ENCODE measurements at regions not wholly inside any gene's neighbourhood (a gene's known extent, or its start where the extent isn't known, plus 50 kb on each side); places are given as distances from the start of the nearest gene placed in this dataset.
A peak's percentile ranks its signal among the peaks of the same experiment; 100 is the strongest.

- no peaks in the 10 kb centered on the region for H3K27me3 ChIP-seq (replicated peaks in 1 of 4; ENCODE audit: control insufficient read depth in 3 of 4, extremely low read depth in 1 of 4, insufficient read depth in 3 of 4, low read length in 3 of 4)
- no peak overlapping the region for H4K91ac ChIP-seq (replicated peaks; ENCODE audit: insufficient read length, low read length)
- H4K20me1 ChIP-seq (replicated peaks in 1 of 2; ENCODE audit: control insufficient read depth in 1 of 2, insufficient read depth in 2 of 2, low read length in 2 of 2): no peaks in the 10 kb centered on the region
- H3K18ac ChIP-seq (ENCODE audit: extremely low read depth, low read length): no peak overlapping the region
- H2AFZ ChIP-seq (ENCODE audit: low read length): no peak overlapping the region
- no peak overlapping the region for H2BK120ac ChIP-seq (replicated peaks; ENCODE audit: low read depth, low read length)
- H3K23ac ChIP-seq (ENCODE audit: insufficient read length): no peak overlapping the region
- no peak overlapping the region for H3K27ac ChIP-seq (ENCODE audit: low read depth, low read length)
- no peaks in the 10 kb centered on the region for H3K36me3 ChIP-seq (ENCODE audit: control insufficient read depth in 2 of 4, insufficient read depth in 4 of 4, low read length in 3 of 4)
- H2BK20ac ChIP-seq (ENCODE audit: low read length): no peak overlapping the region
- DNase-seq (ENCODE audit: low read depth in 1 of 2, low spot score in 2 of 2) (no peak), FAIRE-seq (no peak)
- H3K56ac ChIP-seq (replicated peaks; ENCODE audit: insufficient read length, low read depth, low read length): no peak overlapping the region
- H4K8ac ChIP-seq (ENCODE audit: extremely low read depth, insufficient read depth, low read length): no peak overlapping the region
- no peak overlapping the region for H2BK15ac ChIP-seq (ENCODE audit: low read length)
- H3K4me2 ChIP-seq (ENCODE audit: insufficient read depth in 1 of 2, low read depth in 2 of 2, low read length in 2 of 2): no peak overlapping the region
- no peaks in the 10 kb centered on the region for H3K4me1 ChIP-seq (replicated peaks in 1 of 4; ENCODE audit: control insufficient read depth in 3 of 4, insufficient read depth in 4 of 4, low read length in 3 of 4)
- no peak overlapping the region for H4K5ac ChIP-seq (ENCODE audit: insufficient read length, low read depth, low read length)
- H3K4me3 ChIP-seq (ENCODE audit: extremely low read depth in 1 of 4, insufficient read depth in 2 of 4, low read depth in 3 of 4, low read length in 4 of 4): no peak overlapping the region
- H3K79me1 ChIP-seq (ENCODE audit: low read depth, low read length): no peaks in the 10 kb centered on the region
- no peaks in the 10 kb centered on the region for H3K9me3 ChIP-seq (ENCODE audit: insufficient read depth in 2 of 2, low read depth in 1 of 2, low read length in 1 of 2)
- H3K9ac ChIP-seq (replicated peaks in 1 of 4; ENCODE audit: extremely low read depth in 1 of 4, low read depth in 3 of 4, low read length in 3 of 4): peak overlapping the region in 1 of 4 experiments; percentile 34; a peak in 1 of 7 replicates
- H3K4ac ChIP-seq (replicated peaks; ENCODE audit: insufficient read length, low read depth, low read length): no peak overlapping the region
- H3K23me2 ChIP-seq (ENCODE audit: low read depth, low read length): no peaks in the 10 kb centered on the region
- H3K79me2 ChIP-seq (ENCODE audit: control insufficient read depth in 1 of 2, insufficient read depth in 2 of 2, low read length in 2 of 2): no peaks in the 10 kb centered on the region
- no peak overlapping the region for H2BK12ac ChIP-seq (ENCODE audit: low read depth, low read length)
- ChIA-PET CTCF (ENCODE audit: partially characterized antibody) (no interaction called here), POLR2A (ENCODE audit: partially characterized antibody) (no interaction called here)
- 73% methylated on average over 3 of the region's 3 CpGs; no CpG with 5 or more reads in 1 of the 2 experiments for WGBS, 2 experiments (ENCODE audit: extremely low coverage in 1 of 2, insufficient coverage in 1 of 2, insufficient read length in 1 of 2, insufficient replicate concordance in 2 of 2, low coverage in 1 of 2, low lambda C conversion rate in 2 of 2, missing lambda C conversion rate in 1 of 2)
- no peak overlapping the region for H2AK5ac ChIP-seq (ENCODE audit: low read depth, low read length)
- no peak overlapping the region for H2BK5ac ChIP-seq (ENCODE audit: low read depth, low read length)
- H3K14ac ChIP-seq (ENCODE audit: insufficient read length): no peak overlapping the region
- TF ChIP-seq EGR1 (IDR thresholded peaks at IDR 0.05; ENCODE audit: borderline replicate concordance, low read depth, low read length) (no peak), CEBPB (IDR thresholded peaks at IDR 0.05; ENCODE audit: low read depth, low read length) (no peak), BACH1 (IDR thresholded peaks at IDR 0.05; ENCODE audit: low read length) (no peak), RXRA (IDR thresholded peaks at IDR 0.05; ENCODE audit: insufficient read depth, low read depth, low read length) (no peak), PHF8 (conservative IDR thresholded peaks at IDR 0.05; ENCODE audit: low read depth, low read length) (no peak), POU5F1 (IDR thresholded peaks at IDR 0.05; ENCODE audit: low read depth, low read length) (no peak), BCL11A (IDR thresholded peaks at IDR 0.05; ENCODE audit: low read depth in 2 of 2, low read length in 2 of 2) (no peak), SUZ12 (IDR thresholded peaks at IDR 0.05; ENCODE audit: low read length) (no peak), JUN (IDR thresholded peaks at IDR 0.05; ENCODE audit: low read depth, low read length) (no peak), SAP30 (IDR thresholded peaks at IDR 0.05; ENCODE audit: insufficient read depth, insufficient replicate concordance, low read length) (no peak), SP2 (IDR thresholded peaks at IDR 0.05; ENCODE audit: low read length) (no peak), SRF (IDR thresholded peaks at IDR 0.05; ENCODE audit: low read depth, low read length) (no peak), JUND (IDR thresholded peaks at IDR 0.05; ENCODE audit: low read length) (no peak), TAF7 (optimal IDR thresholded peaks at IDR 0.05; ENCODE audit: borderline replicate concordance, low read depth, low read length) (no peak), BRCA1 (IDR thresholded peaks at IDR 0.05; ENCODE audit: low read depth, low read length) (no peak)
- TF ChIP-seq, protein P1, sequence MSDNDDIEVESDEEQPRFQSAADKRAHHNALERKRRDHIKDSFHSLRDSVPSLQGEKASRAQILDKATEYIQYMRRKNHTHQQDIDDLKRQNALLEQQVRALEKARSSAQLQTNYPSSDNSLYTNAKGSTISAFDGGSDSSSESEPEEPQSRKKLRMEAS (IDR thresholded peaks at IDR 0.05): no peak
Measured at GRCh38 chr1:60394436-60394835, 320.9 kb upstream of the C1orf87 start.
